ENCODE measurements at regions not wholly inside any gene's neighbourhood (a gene's known extent, or its start where the extent isn't known, plus 50 kb on each side); places are given as distances from the start of the nearest gene placed in this dataset.

GRCh38 chr2:14114275-14114674, 518.2 kb upstream of the LRATD1 start:
- 46 to 93% (median 47%) methylated on average over 2 of the region's 2 CpGs for WGBS, 3 donors
- DNase-seq (no peak), FAIRE-seq (peak; percentile 76)
- Histone ChIP-seq H3K4me1 (ENCODE audit: control insufficient read depth in 3 of 3, insufficient read depth in 2 of 3, low read depth in 1 of 3, low read length in 2 of 3) (no peaks in the 10 kb centered on the region), H3K4me3 (ENCODE audit: low read depth in 1 of 3, low read length in 3 of 3) (no peak overlapping the region), H3K27ac (ENCODE audit: low read depth in 1 of 3, low read length in 2 of 3) (no peak overlapping the region), H3K27me3 (ENCODE audit: control insufficient read depth in 3 of 3, insufficient read depth in 3 of 3, low read length in 3 of 3) (no peaks in the 10 kb centered on the region), H3K36me3 (ENCODE audit: control insufficient read depth in 3 of 3, insufficient read depth in 2 of 3, low read depth in 1 of 3, low read length in 3 of 3) (no peaks in the 10 kb centered on the region), H3K9me3 (ENCODE audit: control insufficient read depth in 2 of 2, insufficient read depth in 1 of 2, low read depth in 1 of 2, low read length in 1 of 2) (no peaks in the 10 kb centered on the region)

- no peaks in the 10 kb centered on the region for H3K27me3 ChIP-seq (ENCODE audit: control insufficient read depth in 3 of 3, insufficient read depth in 3 of 3, low read length in 3 of 3)
- H3K27ac ChIP-seq (ENCODE audit: low read depth in 1 of 3, low read length in 2 of 3), result no peak overlapping the region
- FAIRE-seq (no peak), DNase-seq (no peak)
- no peaks in the 10 kb centered on the region for H3K36me3 ChIP-seq (ENCODE audit: control insufficient read depth in 3 of 3, insufficient read depth in 2 of 3, low read depth in 1 of 3, low read length in 3 of 3)
- H3K4me3 ChIP-seq (ENCODE audit: low read depth in 1 of 3, low read length in 3 of 3), result no peak overlapping the region
- 68 to 80% (median 78%) methylated on average over 3 of the region's 3 CpGs for WGBS, 3 donors
- H3K9me3 ChIP-seq (ENCODE audit: control insufficient read depth in 2 of 2, insufficient read depth in 1 of 2, low read depth in 1 of 2, low read length in 1 of 2), result no peaks in the 10 kb centered on the region
- H3K4me1 ChIP-seq (ENCODE audit: control insufficient read depth in 3 of 3, insufficient read depth in 2 of 3, low read depth in 1 of 3, low read length in 2 of 3), result no peaks in the 10 kb centered on the region
These were observed 512.1 kb upstream of the LRATD1 start for GRCh38 chr2:14120376-14120775.

DNA sequence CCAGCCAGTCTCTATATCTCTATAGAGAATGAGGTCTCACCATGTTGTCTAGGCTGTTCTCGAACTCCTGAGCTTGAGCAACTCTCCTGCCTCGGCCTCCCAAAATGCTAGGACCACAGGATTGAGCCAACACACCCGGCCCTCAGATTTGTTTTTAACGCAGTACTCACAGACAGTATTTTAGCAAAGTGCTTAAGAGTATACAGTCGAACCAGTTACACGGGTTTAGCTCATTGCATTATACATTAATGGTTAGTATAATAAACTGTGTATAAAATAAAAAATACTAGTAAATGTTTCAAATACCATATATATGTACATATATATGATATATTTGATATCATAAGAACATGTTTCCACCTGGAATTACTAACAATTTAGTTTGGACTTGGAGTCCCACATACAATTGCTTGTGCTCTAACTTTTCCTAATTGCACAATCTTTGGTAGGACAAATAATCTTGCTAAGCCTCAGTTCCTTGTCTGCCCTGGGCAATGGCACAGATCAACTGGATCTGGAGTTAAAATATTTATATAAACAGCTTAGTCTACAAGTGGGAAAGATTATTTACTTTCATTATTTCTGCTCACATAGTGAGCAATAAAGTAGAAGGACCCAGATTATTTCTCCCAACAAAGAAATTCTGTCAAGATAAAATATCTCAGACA, 508.9 kb upstream of the LRATD1 start:
- 72 to 83% (median 77%) methylated on average over 6 of the region's 6 CpGs for WGBS, 3 donors
- no peak for FAIRE-seq

DNA sequence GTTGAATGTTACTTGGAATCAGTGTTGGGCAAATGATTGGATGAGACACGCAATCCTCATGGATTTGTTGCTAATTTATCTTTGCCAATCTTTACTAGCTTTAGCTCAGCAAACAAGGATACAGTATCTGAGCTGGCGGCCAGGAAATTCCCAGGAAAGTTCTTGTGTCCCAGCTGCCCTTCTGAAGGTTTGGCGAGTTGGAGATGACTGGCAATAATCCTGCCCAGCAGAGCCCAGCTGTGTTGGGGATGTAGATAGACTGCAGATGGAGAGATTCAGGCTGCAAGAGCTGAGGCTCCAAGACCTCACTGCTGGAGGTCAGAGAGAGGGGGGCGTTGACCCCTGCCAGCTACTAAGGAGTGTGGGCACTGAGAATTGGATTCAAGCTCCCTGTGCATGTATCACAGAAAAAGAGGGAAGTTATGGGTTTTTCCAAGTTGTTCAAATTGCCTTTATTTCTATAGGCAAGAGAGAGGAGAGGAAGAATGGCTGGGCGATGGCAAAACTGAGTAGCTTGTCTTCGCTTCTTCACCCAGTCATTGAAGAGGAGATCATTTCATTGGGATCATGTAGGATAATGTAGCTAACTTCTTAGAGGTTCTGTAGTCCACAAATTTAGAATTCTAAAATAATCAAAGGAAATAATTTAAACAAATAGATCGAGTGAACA, 506.8 kb upstream of the LRATD1 start:
- FAIRE-seq (no peak), DNase-seq (peak in 1 of 2 donors; percentile 1)
- Histone ChIP-seq H3K9me3 (ENCODE audit: control insufficient read depth in 2 of 2, insufficient read depth in 1 of 2, low read depth in 1 of 2, low read length in 1 of 2) (no peaks in the 10 kb centered on the region), H3K36me3 (ENCODE audit: control insufficient read depth in 3 of 3, insufficient read depth in 2 of 3, low read depth in 1 of 3, low read length in 3 of 3) (no peaks in the 10 kb centered on the region), H3K4me1 (ENCODE audit: control insufficient read depth in 3 of 3, insufficient read depth in 2 of 3, low read depth in 1 of 3, low read length in 2 of 3) (no peaks in the 10 kb centered on the region), H3K4me3 (ENCODE audit: low read depth in 1 of 3, low read length in 3 of 3) (no peak overlapping the region), H3K27ac (ENCODE audit: low read depth in 1 of 3, low read length in 2 of 3) (no peak overlapping the region), H3K27me3 (ENCODE audit: control insufficient read depth in 3 of 3, insufficient read depth in 3 of 3, low read length in 3 of 3) (no peaks in the 10 kb centered on the region)
- 71 to 75% (median 73%) methylated on average over 7 of the region's 7 CpGs for WGBS, 3 donors

More for the DNA sequence above, 508.9 kb upstream of the LRATD1 start:
- Histone ChIP-seq H3K4me1 (ENCODE audit: control insufficient read depth in 3 of 3, insufficient read depth in 2 of 3, low read depth in 1 of 3, low read length in 2 of 3) (no peaks in the 10 kb centered on the region), H3K27me3 (ENCODE audit: control insufficient read depth in 3 of 3, insufficient read depth in 3 of 3, low read length in 3 of 3) (no peaks in the 10 kb centered on the region), H3K36me3 (ENCODE audit: control insufficient read depth in 3 of 3, insufficient read depth in 2 of 3, low read depth in 1 of 3, low read length in 3 of 3) (no peaks in the 10 kb centered on the region), H3K27ac (ENCODE audit: low read depth in 1 of 3, low read length in 2 of 3) (no peak overlapping the region), H3K9me3 (ENCODE audit: control insufficient read depth in 2 of 2, insufficient read depth in 1 of 2, low read depth in 1 of 2, low read length in 1 of 2) (no peaks in the 10 kb centered on the region), H3K4me3 (ENCODE audit: low read depth in 1 of 3, low read length in 3 of 3) (no peak overlapping the region)
- DNase-seq, result no peak

- no peaks in the 10 kb centered on the region for H3K4me1 ChIP-seq (ENCODE audit: control insufficient read depth in 3 of 3, insufficient read depth in 2 of 3, low read depth in 1 of 3, low read length in 2 of 3)
- DNase-seq, result peak in 1 of 2 donors; percentile 2
- no peaks in the 10 kb centered on the region for H3K9me3 ChIP-seq (ENCODE audit: control insufficient read depth in 2 of 2, insufficient read depth in 1 of 2, low read depth in 1 of 2, low read length in 1 of 2)
- peak; percentile 89 for FAIRE-seq
- no peak overlapping the region for H3K4me3 ChIP-seq (ENCODE audit: low read depth in 1 of 3, low read length in 3 of 3)
- H3K27ac ChIP-seq (ENCODE audit: low read depth in 1 of 3, low read length in 2 of 3), result no peak overlapping the region
- no peaks in the 10 kb centered on the region for H3K27me3 ChIP-seq (ENCODE audit: control insufficient read depth in 3 of 3, insufficient read depth in 3 of 3, low read length in 3 of 3)
- no peaks in the 10 kb centered on the region for H3K36me3 ChIP-seq (ENCODE audit: control insufficient read depth in 3 of 3, insufficient read depth in 2 of 3, low read depth in 1 of 3, low read length in 3 of 3)
- WGBS, 3 donors, result 92 to 96% (median 95%) methylated on average over 2 of the region's 2 CpGs
These were observed 505.7 kb upstream of the LRATD1 start for GRCh38 chr2:14126846-14127245.

DNA sequence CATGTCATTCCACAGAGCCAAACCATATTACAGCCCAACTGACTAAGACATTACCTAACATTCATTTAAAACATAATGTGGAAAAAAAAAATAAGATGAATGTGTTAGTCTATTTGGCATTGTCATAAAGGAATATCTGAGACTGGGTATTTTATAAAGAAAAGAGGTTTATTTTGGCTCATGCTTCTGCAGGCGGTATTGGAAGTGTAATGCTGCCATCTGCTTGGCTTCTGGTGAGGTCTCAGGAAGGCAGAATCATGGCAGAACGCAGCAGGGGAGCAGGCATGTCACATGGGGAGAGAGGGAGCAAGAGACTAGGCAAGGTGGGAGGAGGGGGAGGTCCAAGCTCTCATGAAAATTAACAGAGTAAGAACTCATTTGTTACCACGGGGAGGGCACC, 504.8 kb upstream of the LRATD1 start:
- H3K4me3 ChIP-seq (ENCODE audit: low read depth in 1 of 3, low read length in 3 of 3), result no peak overlapping the region
- H3K4me1 ChIP-seq (ENCODE audit: control insufficient read depth in 3 of 3, insufficient read depth in 2 of 3, low read depth in 1 of 3, low read length in 2 of 3), result no peaks in the 10 kb centered on the region
- H3K36me3 ChIP-seq (ENCODE audit: control insufficient read depth in 3 of 3, insufficient read depth in 2 of 3, low read depth in 1 of 3, low read length in 3 of 3), result no peaks in the 10 kb centered on the region
- FAIRE-seq, result no peak
- no peaks in the 10 kb centered on the region for H3K27me3 ChIP-seq (ENCODE audit: control insufficient read depth in 3 of 3, insufficient read depth in 3 of 3, low read length in 3 of 3)
- DNase-seq, result no peak
- no peak overlapping the region for H3K27ac ChIP-seq (ENCODE audit: low read depth in 1 of 3, low read length in 2 of 3)
- H3K9me3 ChIP-seq (ENCODE audit: control insufficient read depth in 2 of 2, insufficient read depth in 1 of 2, low read depth in 1 of 2, low read length in 1 of 2), result no peaks in the 10 kb centered on the region
- WGBS, 3 donors, result 63 to 80% (median 74%) methylated on average over 3 of the region's 3 CpGs

GRCh38 chr2:14132386-14132785, 500.1 kb upstream of the LRATD1 start:
- no peak for FAIRE-seq

DNA sequence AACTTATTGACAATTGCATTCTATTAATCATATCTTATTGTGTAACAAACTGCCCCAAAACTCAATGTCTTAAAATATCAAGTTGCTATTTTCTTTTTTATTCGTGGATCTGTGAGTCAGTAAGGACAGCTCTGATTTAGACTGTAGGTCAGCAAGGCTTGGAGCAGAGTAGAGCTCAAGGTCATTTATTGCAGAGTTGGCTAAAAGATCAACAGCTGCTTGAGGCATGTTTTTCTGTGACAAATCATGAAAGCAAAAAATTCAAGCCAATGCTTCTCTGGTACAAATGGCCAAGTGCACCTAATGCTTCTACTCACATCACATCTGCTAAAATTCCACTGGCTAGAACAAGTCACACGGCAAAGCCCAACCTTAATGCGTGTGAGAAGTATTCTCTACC, 497.7 kb upstream of the LRATD1 start:
- Histone ChIP-seq H3K27ac (ENCODE audit: low read depth in 1 of 3, low read length in 2 of 3) (no peak overlapping the region), H3K4me1 (ENCODE audit: control insufficient read depth in 3 of 3, insufficient read depth in 2 of 3, low read depth in 1 of 3, low read length in 2 of 3) (no peaks in the 10 kb centered on the region), H3K9me3 (ENCODE audit: control insufficient read depth in 2 of 2, insufficient read depth in 1 of 2, low read depth in 1 of 2, low read length in 1 of 2) (no peaks in the 10 kb centered on the region), H3K4me3 (ENCODE audit: low read depth in 1 of 3, low read length in 3 of 3) (no peak overlapping the region), H3K27me3 (ENCODE audit: control insufficient read depth in 3 of 3, insufficient read depth in 3 of 3, low read length in 3 of 3) (no peaks in the 10 kb centered on the region), H3K36me3 (ENCODE audit: control insufficient read depth in 3 of 3, insufficient read depth in 2 of 3, low read depth in 1 of 3, low read length in 3 of 3) (no peaks in the 10 kb centered on the region)
- FAIRE-seq (no peak), DNase-seq (no peak)
- WGBS, 3 donors, result 62 to 73% (median 64%) methylated on average over 3 of the region's 3 CpGs

More at GRCh38 chr2:14132386-14132785, 500.1 kb upstream of the LRATD1 start:
- Histone ChIP-seq H3K4me1 (ENCODE audit: control insufficient read depth in 3 of 3, insufficient read depth in 2 of 3, low read depth in 1 of 3, low read length in 2 of 3) (no peaks in the 10 kb centered on the region), H3K27ac (ENCODE audit: low read depth in 1 of 3, low read length in 2 of 3) (no peak overlapping the region), H3K4me3 (ENCODE audit: low read depth in 1 of 3, low read length in 3 of 3) (no peak overlapping the region), H3K36me3 (ENCODE audit: control insufficient read depth in 3 of 3, insufficient read depth in 2 of 3, low read depth in 1 of 3, low read length in 3 of 3) (no peaks in the 10 kb centered on the region), H3K9me3 (ENCODE audit: control insufficient read depth in 2 of 2, insufficient read depth in 1 of 2, low read depth in 1 of 2, low read length in 1 of 2) (no peaks in the 10 kb centered on the region), H3K27me3 (ENCODE audit: control insufficient read depth in 3 of 3, insufficient read depth in 3 of 3, low read length in 3 of 3) (no peaks in the 10 kb centered on the region)
- no peak for DNase-seq
- WGBS, 3 donors, result 76 to 96% (median 85%) methylated on average over 1 of the region's 1 CpG
